Keratinocyte (primary cell): ENCODE measurements at regions not wholly inside any gene's neighbourhood (a gene's known extent, or its start where the extent isn't known, plus 50 kb on each side); places are given as distances from the start of the nearest gene placed in this dataset.

ENCODE experiments used
- DNase-seq: peaks from one replicate; pipeline ENCODE4 v3.0.0-alpha.2; 2011; ENCODE audit warnings: low read depth, missing footprints, low spot score
- FAIRE-seq: peaks from 2 replicates; lab custom pipeline; 2011; peaks lifted over from hg19 to GRCh38; lab: Jason Lieb, UNC
- H2AFZ ChIP-seq: 2 replicates; pipeline ENCODE4 v1.6.0; 2012; ENCODE audit warnings: low read length, control low read depth, inconsistent platforms; ENCODE audit not compliant: control insufficient read depth
- H3K27ac ChIP-seq: 2 replicates; pipeline ENCODE4 v1.5.1; 2011; ENCODE audit warnings: low read length; ENCODE audit not compliant: control insufficient read depth, insufficient read depth
- H3K27me3 ChIP-seq: 3 replicates; pipeline ENCODE4 v1.6.0; 2011; ENCODE audit warnings: low read length; ENCODE audit not compliant: control insufficient read depth, insufficient read depth; ENCODE audit errors: extremely low read depth
- H3K36me3 ChIP-seq, 2 experiments: 2 replicates in 1 of 2; 3 replicates in 1 of 2; pipeline ENCODE4 v1.5.1; 2011; ENCODE audit warnings: low read length in 2 of 2, mild to moderate bottlenecking in 1 of 2; ENCODE audit not compliant: control insufficient read depth in 2 of 2, insufficient read depth in 2 of 2; ENCODE audit errors: extremely low read depth in 1 of 2
- H3K4me1 ChIP-seq: 3 replicates; pipeline ENCODE4 v1.5.1; 2011; ENCODE audit warnings: low read length; ENCODE audit not compliant: control insufficient read depth, insufficient read depth; ENCODE audit errors: extremely low read depth
- H3K4me2 ChIP-seq: 3 replicates; pipeline ENCODE4 v1.6.0; 2011; ENCODE audit warnings: low read depth, low read length; ENCODE audit not compliant: control insufficient read depth, insufficient read depth; ENCODE audit errors: extremely low read depth
- H3K4me3 ChIP-seq, 3 experiments: fragments of 200-600 bp in 1 of 3; sonication (generic) in 1 of 3; 2 replicates in 2 of 3; 3 replicates in 1 of 3; pipeline ENCODE4 v1.5.1; 2011 to 2016; ENCODE audit warnings: low read length in 3 of 3, mild to moderate bottlenecking in 3 of 3, control low read depth in 2 of 3, inconsistent platforms in 1 of 3, low read depth in 1 of 3, mixed read lengths in 1 of 3, mixed run types in 1 of 3, moderate library complexity in 1 of 3; ENCODE audit not compliant: control insufficient read depth in 2 of 3, insufficient read depth in 2 of 3; ENCODE audit errors: extremely low read depth in 1 of 3
- H3K79me2 ChIP-seq: 2 replicates; pipeline ENCODE4 v1.6.0; 2012; ENCODE audit warnings: low read length; ENCODE audit not compliant: control insufficient read depth, insufficient read depth
- H3K9ac ChIP-seq: 3 replicates; pipeline ENCODE4 v1.6.0; 2011; ENCODE audit warnings: low read length; ENCODE audit not compliant: control insufficient read depth, insufficient read depth; ENCODE audit errors: extremely low read depth
- H3K9me1 ChIP-seq: 3 replicates; pipeline ENCODE4 v1.6.0; 2011; ENCODE audit warnings: low read length; ENCODE audit not compliant: control insufficient read depth, insufficient read depth; ENCODE audit errors: extremely low read depth
- H3K9me3 ChIP-seq: 2 replicates; pipeline ENCODE4 v1.5.1; 2012; ENCODE audit warnings: low read depth, low read length; ENCODE audit not compliant: control insufficient read depth
- H4K20me1 ChIP-seq: 3 replicates; pipeline ENCODE4 v1.6.0; 2011; ENCODE audit warnings: low read length; ENCODE audit not compliant: control insufficient read depth, insufficient read depth; ENCODE audit errors: extremely low read depth
- CTCF ChIP-seq, 3 experiments: IDR thresholded peaks in 1 of 3; conservative IDR thresholded peaks in 1 of 3; optimal IDR thresholded peaks in 1 of 3; 2 replicates in 2 of 3; 3 replicates in 1 of 3; pipeline versions ENCODE3 to v1.5.1; 2011; ENCODE audit warnings: low read length in 3 of 3, mild to moderate bottlenecking in 3 of 3, moderate library complexity in 2 of 3, control low read depth in 1 of 3, inconsistent platforms in 1 of 3; ENCODE audit not compliant: insufficient read depth in 2 of 3; ENCODE audit errors: extremely low read depth in 1 of 3
- EZH2 ChIP-seq: IDR thresholded peaks from one replicate; pipeline ENCODE4 v1.6.1; 2012; ENCODE audit warnings: inconsistent platforms, mild to moderate bottlenecking, low read length, moderate library complexity
- dilution Hi-C: fragments of 300-500 bp; cut with MboI; formaldehyde crosslinking; loops from one replicate; pipeline ENCODE4 v1.7.0; 2020; ENCODE audit warnings: low sequenced_read_pairs; ENCODE audit not compliant: extremely low pct_ligation_motif_present

- Histone ChIP-seq H3K79me2 (no peaks in the 10 kb centered on the region), H4K20me1 (no peaks in the 10 kb centered on the region), H3K4me1 (no peaks in the 10 kb centered on the region), H3K9me1 (no peaks in the 10 kb centered on the region), H3K4me3 (no peak overlapping the region), H3K9ac (no peak overlapping the region), H2AFZ (no peak overlapping the region), H3K36me3 (no peaks in the 10 kb centered on the region), H3K9me3 (no peaks in the 10 kb centered on the region), H3K4me2 (no peak overlapping the region), H3K27me3 (no peaks in the 10 kb centered on the region), H3K27ac (no peak overlapping the region)
- FAIRE-seq (peak; percentile 20), DNase-seq (no peak)
- TF ChIP-seq EZH2 (no peak), CTCF (optimal IDR thresholded peaks at IDR 0.05 in 1 of 3, IDR thresholded peaks at IDR 0.05 in 1 of 3, conservative IDR thresholded peaks at IDR 0.05 in 1 of 3; ENCODE audit: extremely low read depth in 1 of 3, insufficient read depth in 2 of 3, low read length in 3 of 3) (no peak)
- dilution Hi-C loops: no loop called here
Observed at GRCh38 chr2:58651930-58652329, 410.8 kb upstream of the FANCL start.

- no peaks in the 10 kb centered on the region for H3K36me3 ChIP-seq
- dilution Hi-C loops: no loop called here
- FAIRE-seq (no peak), DNase-seq (no peak)
- H3K79me2 ChIP-seq: no peaks in the 10 kb centered on the region
- no peak for TF ChIP-seq EZH2
- no peak for TF ChIP-seq CTCF (optimal IDR thresholded peaks at IDR 0.05 in 1 of 3, IDR thresholded peaks at IDR 0.05 in 1 of 3, conservative IDR thresholded peaks at IDR 0.05 in 1 of 3; ENCODE audit: extremely low read depth in 1 of 3, insufficient read depth in 2 of 3, low read length in 3 of 3)
- no peaks in the 10 kb centered on the region for H3K9me3 ChIP-seq
- H3K27ac ChIP-seq: no peak overlapping the region
- no peaks in the 10 kb centered on the region for H3K9me1 ChIP-seq
- H3K4me1 ChIP-seq: no peaks in the 10 kb centered on the region
- no peak overlapping the region for H2AFZ ChIP-seq
- no peak overlapping the region for H3K9ac ChIP-seq
- no peak overlapping the region for H3K4me3 ChIP-seq
- no peaks in the 10 kb centered on the region for H3K27me3 ChIP-seq
- H4K20me1 ChIP-seq: no peaks in the 10 kb centered on the region
- no peak overlapping the region for H3K4me2 ChIP-seq
Observed at GRCh38 chr2:58650781-58651180, 409.7 kb upstream of the FANCL start.
